Activated CD8-positive, alpha-beta memory T cell treated with anti-CD3 and anti-CD28 coated beads, Interleukin-2, amount 50 U/mL, for 48 hours (primary cell): ENCODE measurements at regions not wholly inside any gene's neighbourhood (a gene's known extent, or its start where the extent isn't known, plus 50 kb on each side); places are given as distances from the start of the nearest gene placed in this dataset.
"Not testable (repeated sequence)": the region's sequence is repeated elsewhere in the genome, so short reads cannot be mapped to it uniquely, and the experiment has no call there.

Experiments used
- DNase-seq: peaks from one replicate; pipeline ENCODE4 v3.0.0-alpha.2; 2020

- no peak for DNase-seq
Observed at GRCh38 chr10:8128511-8128910, 74.0 kb downstream of the GATA3 start.

GRCh38 chr10:8129438-8129837, 75.0 kb downstream of the GATA3 start:
- no peak for DNase-seq

- DNase-seq = no peak
Observed at GRCh38 chr10:8130973-8131911, 76.8 kb downstream of the GATA3 start.

GRCh38 chr10:8133146-8133545, 78.7 kb downstream of the GATA3 start:
- peak; percentile 72 for DNase-seq

- no peak for DNase-seq
Observed at GRCh38 chr10:8136736-8137135, 82.2 kb downstream of the GATA3 start.

GRCh38 chr10:8137272-8137681, 82.8 kb downstream of the GATA3 start:
- DNase-seq = peak; percentile 68

- peak; percentile 68 for DNase-seq
Observed at GRCh38 chr10:8137726-8138125, 83.2 kb downstream of the GATA3 start.

- no peak for DNase-seq
Observed at GRCh38 chr10:8138471-8138870, 84.0 kb downstream of the GATA3 start.

- no peak for DNase-seq
Observed at GRCh38 chr10:8144496-8144895, 90.0 kb downstream of the GATA3 start.

GRCh38 chr10:8146650-8147049, 92.2 kb downstream of the GATA3 start:
- no peak for DNase-seq

- no peak for DNase-seq
Observed at GRCh38 chr10:8149991-8150390, 95.5 kb downstream of the GATA3 start.

GRCh38 chr10:8150401-8150905, 96.0 kb downstream of the GATA3 start:
- DNase-seq = no peak

- DNase-seq = no peak
Observed at GRCh38 chr10:8151086-8151485, 96.6 kb downstream of the GATA3 start.

- DNase-seq = no peak
Observed at GRCh38 chr10:8156918-8157317, 102.4 kb downstream of the GATA3 start.

GRCh38 chr10:8158193-8159071, 103.9 kb downstream of the GATA3 start:
- DNase-seq = no peak

- DNase-seq = no peak
Observed at GRCh38 chr10:8159341-8160165, 105.1 kb downstream of the GATA3 start.

GRCh38 chr10:8163824-8164223, 109.3 kb downstream of the GATA3 start:
- no peak for DNase-seq

GRCh38 chr10:8164640-8165039, 110.2 kb downstream of the GATA3 start:
- not testable (repeated sequence) for DNase-seq

GRCh38 chr10:8168836-8169235, 114.3 kb downstream of the GATA3 start:
- DNase-seq = no peak

GRCh38 chr10:8171008-8171407, 116.5 kb downstream of the GATA3 start:
- DNase-seq = no peak

GRCh38 chr10:8172604-8173003, 118.1 kb downstream of the GATA3 start:
- DNase-seq = no peak

GRCh38 chr10:8173243-8173865, 118.9 kb downstream of the GATA3 start:
- DNase-seq = no peak
